ENCODE measurements at regions not wholly inside any gene's neighbourhood (a gene's known extent, or its start where the extent isn't known, plus 50 kb on each side); places are given as distances from the start of the nearest gene placed in this dataset.

- Histone ChIP-seq H3K27ac (ENCODE audit: low read length in 2 of 2) (no peak overlapping the region), H2AFZ (ENCODE audit: insufficient read depth, low read depth, low read length, poor library complexity, severe bottlenecking) (no peak overlapping the region), H3K79me2 (ENCODE audit: control insufficient read depth, insufficient read depth, low read length) (no peaks in the 10 kb centered on the region), H3K9me3 (ENCODE audit: control extremely low read depth in 1 of 3, control insufficient read depth in 2 of 3, insufficient read depth in 1 of 3, low read length in 2 of 3) (peaks cover 0 to 2% (median 0%) of the 10 kb centered on the region in 3 donors), H3K9ac (ENCODE audit: low read length) (no peak overlapping the region), H3K36me3 (replicated peaks in 1 of 2; ENCODE audit: control extremely low read depth in 1 of 2, control insufficient read depth in 1 of 2, extremely low read depth in 1 of 2, insufficient read depth in 2 of 2, low read length in 1 of 2) (no peaks in the 10 kb centered on the region), H3K4me2 (replicated peaks; ENCODE audit: low read depth, low read length, poor library complexity, severe bottlenecking) (no peak overlapping the region), H3K4me3 (ENCODE audit: control extremely low read depth in 1 of 5, extremely low read depth in 1 of 5, insufficient read depth in 1 of 5, low read depth in 2 of 5, low read length in 4 of 5) (no peak overlapping the region), H4K20me1 (ENCODE audit: control insufficient read depth, insufficient read depth, low read length, poor library complexity, severe bottlenecking) (no peaks in the 10 kb centered on the region), H3K4me1 (ENCODE audit: control insufficient read depth in 2 of 2, insufficient read depth in 2 of 2, low read length in 2 of 2) (no peaks in the 10 kb centered on the region), H3K27me3 (replicated peaks in 1 of 4; ENCODE audit: control extremely low read depth in 1 of 4, control insufficient read depth in 3 of 4, insufficient read depth in 4 of 4, low read length in 3 of 4) (no peaks in the 10 kb centered on the region)
- no peak for TF ChIP-seq CTCF (IDR thresholded peaks at IDR 0.05)
- no peak for TF ChIP-seq EZH2 (IDR thresholded peaks at IDR 0.05; ENCODE audit: borderline replicate concordance, insufficient read depth, low read depth, low read length, poor library complexity, severe bottlenecking)
- CTCF ChIA-PET, result no interaction called here
- intact Hi-C loops (cut with micrococcal nuclease), result no loop called here
- no peak overlapping the region for H3K4me3 Mint-ChIP-seq
- no peaks in the 10 kb centered on the region for H3K27me3 Mint-ChIP-seq
- H3K4me1 Mint-ChIP-seq, result no peaks in the 10 kb centered on the region
- 88% methylated on average over 4 of the region's 4 CpGs for WGBS (ENCODE audit: insufficient coverage)
- no peak for ATAC-seq (ENCODE audit: low read depth)
- H3K27ac Mint-ChIP-seq, result no peak overlapping the region
- no peak for DNase-seq
- H3K9me3 Mint-ChIP-seq (ENCODE audit: insufficient read depth), result no peaks in the 10 kb centered on the region
- POLR2A ChIA-PET, result no interaction called here
Measured at GRCh38 chr9:107789001-107789700, 299.6 kb upstream of the KLF4 start.

DNA sequence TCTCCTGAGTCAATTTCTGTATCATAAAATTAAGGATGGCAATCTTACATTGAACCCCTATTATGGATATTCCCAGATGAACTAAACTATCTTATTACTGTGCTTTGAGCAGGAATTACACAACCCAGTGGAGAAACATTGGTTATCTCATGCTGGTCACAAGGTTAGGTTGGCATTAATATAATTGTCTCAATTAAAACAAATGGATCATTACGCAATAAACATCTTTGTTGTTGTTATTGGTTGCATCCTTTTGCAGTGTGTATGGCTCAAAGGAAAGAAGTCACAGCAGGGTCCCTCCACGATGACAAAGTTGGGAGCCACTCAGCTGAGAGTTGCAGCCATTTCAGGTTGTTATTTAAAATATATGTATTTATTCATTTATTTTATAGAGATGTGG is 297.0 kb upstream of the KLF4 start:
- Histone ChIP-seq H3K9me3 (ENCODE audit: control extremely low read depth in 1 of 3, control insufficient read depth in 2 of 3, insufficient read depth in 1 of 3, low read length in 2 of 3) (no peaks in the 10 kb centered on the region), H3K4me1 (ENCODE audit: control insufficient read depth in 2 of 2, insufficient read depth in 2 of 2, low read length in 2 of 2) (no peaks in the 10 kb centered on the region), H3K4me3 (ENCODE audit: control extremely low read depth in 1 of 5, extremely low read depth in 1 of 5, insufficient read depth in 1 of 5, low read depth in 2 of 5, low read length in 4 of 5) (no peak overlapping the region), H3K9ac (ENCODE audit: low read length) (no peak overlapping the region), H3K79me2 (ENCODE audit: control insufficient read depth, insufficient read depth, low read length) (no peaks in the 10 kb centered on the region), H4K20me1 (ENCODE audit: control insufficient read depth, insufficient read depth, low read length, poor library complexity, severe bottlenecking) (no peaks in the 10 kb centered on the region), H2AFZ (ENCODE audit: insufficient read depth, low read depth, low read length, poor library complexity, severe bottlenecking) (no peak overlapping the region), H3K4me2 (replicated peaks; ENCODE audit: low read depth, low read length, poor library complexity, severe bottlenecking) (no peak overlapping the region), H3K27me3 (replicated peaks in 1 of 4; ENCODE audit: control extremely low read depth in 1 of 4, control insufficient read depth in 3 of 4, insufficient read depth in 4 of 4, low read length in 3 of 4) (no peaks in the 10 kb centered on the region), H3K27ac (ENCODE audit: low read length in 2 of 2) (no peak overlapping the region), H3K36me3 (replicated peaks in 1 of 2; ENCODE audit: control extremely low read depth in 1 of 2, control insufficient read depth in 1 of 2, extremely low read depth in 1 of 2, insufficient read depth in 2 of 2, low read length in 1 of 2) (no peaks in the 10 kb centered on the region)
- no peak for ATAC-seq (ENCODE audit: low read depth)
- Mint-ChIP-seq H3K9me3 (ENCODE audit: insufficient read depth) (no peaks in the 10 kb centered on the region), H3K27me3 (no peaks in the 10 kb centered on the region), H3K4me1 (no peaks in the 10 kb centered on the region), H3K27ac (no peak overlapping the region), H3K4me3 (no peak overlapping the region)
- POLR2A ChIA-PET, result no interaction called here
- TF ChIP-seq CTCF (IDR thresholded peaks at IDR 0.05) (no peak), EZH2 (IDR thresholded peaks at IDR 0.05; ENCODE audit: borderline replicate concordance, insufficient read depth, low read depth, low read length, poor library complexity, severe bottlenecking) (no peak)
- intact Hi-C loops (cut with micrococcal nuclease), result no loop called here
- no CpG with 5 or more reads among the region's 2 CpGs for WGBS (ENCODE audit: insufficient coverage)
- CTCF ChIA-PET, result no interaction called here
- no peak for DNase-seq

Data from B cell (primary cell).